NT2/D1 (cell line): ENCODE measurements at regions not wholly inside any gene's neighbourhood (a gene's known extent, or its start where the extent isn't known, plus 50 kb on each side); places are given as distances from the start of the nearest gene placed in this dataset.

Experiments used
- SUZ12 ChIP-seq: IDR thresholded peaks from 2 replicates; pipeline ENCODE4 v1.6.1; 2011; ENCODE audit not compliant: insufficient read length, insufficient read depth; ENCODE audit errors: extremely low read depth
- ZNF274 ChIP-seq: IDR thresholded peaks from 2 replicates; pipeline ENCODE4 v1.6.1; 2011; ENCODE audit warnings: mild to moderate bottlenecking, low read depth, low read length

DNA sequence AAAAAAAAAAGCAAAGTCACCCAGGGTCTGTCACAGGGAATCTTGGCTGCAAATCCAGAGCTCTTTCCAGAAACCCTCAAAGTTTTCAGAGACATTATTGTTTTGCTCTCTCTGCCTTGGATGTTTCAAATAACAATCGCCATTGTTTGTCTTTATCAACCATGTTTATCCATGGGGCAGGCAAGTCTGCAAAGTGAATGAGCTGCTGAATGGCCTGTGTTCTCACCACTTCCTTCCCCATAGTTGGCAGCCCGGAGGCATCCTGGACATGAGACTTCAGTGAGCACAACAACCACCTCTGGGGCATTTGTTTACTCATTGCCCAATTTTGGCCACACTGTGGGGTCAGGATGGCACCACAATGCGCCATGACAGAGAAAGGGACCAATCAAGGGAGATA, 53.1 kb upstream of the USP7 start:
- TF ChIP-seq ZNF274 (no peak), SUZ12 (no peak)
